CD4-positive, alpha-beta T cell treated with Interferon alpha-2 for 1 hour (primary cell): ENCODE measurements at regions not wholly inside any gene's neighbourhood (a gene's known extent, or its start where the extent isn't known, plus 50 kb on each side); places are given as distances from the start of the nearest gene placed in this dataset.
"Not testable (repeated sequence)": the region's sequence is repeated elsewhere in the genome, so short reads cannot be mapped to it uniquely, and the experiment has no call there.

ENCODE experiments used
- DNase-seq, 2 donors: peaks; one replicate each; pipeline ENCODE4 v3.0.0-alpha.2; 2020 to 2022

- peak in 1 of 2 donors; percentile 1 for DNase-seq
Measured at GRCh38 chr14:56059054-56059453, 59.2 kb upstream of the PELI2 start.

GRCh38 chr14:56061051-56061450, 57.2 kb upstream of the PELI2 start:
- no peak for DNase-seq

- no peak for DNase-seq
Measured at GRCh38 chr14:56063131-56063530, 55.1 kb upstream of the PELI2 start.

GRCh38 chr14:56064513-56064912, 53.7 kb upstream of the PELI2 start:
- DNase-seq = no peak

GRCh38 chr14:56065199-56065598, 53.0 kb upstream of the PELI2 start:
- not testable (repeated sequence) for DNase-seq

GRCh38 chr14:56065621-56066290, 52.5 kb upstream of the PELI2 start:
- DNase-seq = no peak
